ENCODE measurements at regions not wholly inside any gene's neighbourhood (a gene's known extent, or its start where the extent isn't known, plus 50 kb on each side); places are given as distances from the start of the nearest gene placed in this dataset.

DNA sequence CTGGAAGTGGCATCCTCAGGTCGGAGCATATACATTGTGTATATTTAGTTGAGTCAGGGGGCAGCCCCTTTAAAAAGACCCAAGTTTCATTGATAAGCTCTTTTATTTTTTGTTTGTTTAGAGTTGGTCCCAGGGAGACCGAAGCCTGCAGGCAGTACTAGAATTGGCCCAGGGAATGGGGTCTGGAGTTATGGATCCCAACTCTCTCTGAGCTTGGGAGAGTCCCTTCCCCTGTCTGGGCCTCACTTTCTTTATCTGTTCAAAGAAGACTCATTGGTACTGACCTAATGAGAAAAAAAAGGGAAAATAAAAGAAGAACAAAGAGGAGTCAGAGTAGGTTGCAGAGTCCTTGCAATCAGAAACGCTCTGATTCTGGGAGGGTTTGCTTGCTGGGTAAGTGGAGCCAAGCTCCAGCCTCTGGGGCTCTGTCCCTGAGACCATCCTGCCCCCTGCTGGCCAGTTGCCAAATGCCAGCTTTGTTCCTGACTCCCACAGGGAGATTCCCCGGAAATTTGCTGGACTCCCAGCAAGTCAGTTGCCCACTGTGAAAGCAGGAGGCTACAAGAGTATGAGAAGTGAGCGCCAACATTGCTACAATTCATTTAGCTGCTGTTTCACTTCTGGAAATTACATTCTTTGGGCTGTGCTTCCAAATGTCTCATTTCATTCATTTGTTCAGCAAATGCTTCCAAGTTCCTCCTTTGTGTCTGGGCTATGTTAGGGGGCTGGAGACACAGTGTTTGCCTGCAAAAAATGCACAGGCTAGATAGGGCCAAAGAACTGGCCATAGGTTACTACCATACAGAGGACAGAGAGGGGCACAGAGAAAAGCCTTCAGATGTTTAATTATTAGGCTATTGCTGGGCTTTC, 156.2 kb downstream of the MELK start:
- peak; percentile 80 to 82 for DNase-seq

DNA sequence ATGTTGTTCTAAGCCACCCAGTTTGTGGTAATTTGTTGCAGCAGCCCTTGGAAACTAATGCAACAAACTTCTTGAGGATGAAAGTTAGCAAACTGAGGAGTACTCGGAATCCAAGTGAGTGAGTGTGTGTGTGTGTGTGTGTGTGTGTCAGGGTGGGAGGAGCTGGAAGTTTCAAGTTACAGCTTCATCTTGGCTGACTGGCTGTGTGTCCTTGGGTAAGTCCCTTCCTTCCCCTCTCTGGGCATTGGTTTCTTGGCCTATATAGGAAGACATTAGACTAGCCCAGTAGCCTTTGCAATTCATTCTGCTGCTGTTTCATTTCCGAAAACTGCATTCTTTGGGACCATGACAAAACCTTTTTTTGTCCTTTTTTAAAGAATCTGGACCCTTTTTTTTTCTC, 157.2 kb downstream of the MELK start:
- no peak for DNase-seq

DNA sequence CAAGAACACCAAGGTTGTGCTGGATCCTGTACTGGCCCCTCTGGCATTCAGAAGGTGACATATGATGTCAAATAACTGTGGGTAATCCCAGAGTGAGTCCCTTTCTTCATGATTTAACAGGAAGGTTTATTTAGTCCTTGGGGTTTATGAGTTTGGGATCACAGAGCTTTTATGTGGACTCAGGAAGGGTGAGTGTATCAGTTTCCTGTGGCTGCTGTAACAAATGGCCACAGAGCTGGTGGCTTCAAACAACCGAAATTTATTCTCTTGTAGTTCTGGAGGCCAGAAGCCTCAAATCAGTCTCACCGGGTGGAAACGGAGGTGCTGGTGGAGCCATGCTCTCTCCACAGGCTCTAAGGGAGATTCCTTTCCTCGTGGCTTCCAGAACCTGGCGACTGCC, 157.7 kb downstream of the MELK start:
- no peak for DNase-seq

DNA sequence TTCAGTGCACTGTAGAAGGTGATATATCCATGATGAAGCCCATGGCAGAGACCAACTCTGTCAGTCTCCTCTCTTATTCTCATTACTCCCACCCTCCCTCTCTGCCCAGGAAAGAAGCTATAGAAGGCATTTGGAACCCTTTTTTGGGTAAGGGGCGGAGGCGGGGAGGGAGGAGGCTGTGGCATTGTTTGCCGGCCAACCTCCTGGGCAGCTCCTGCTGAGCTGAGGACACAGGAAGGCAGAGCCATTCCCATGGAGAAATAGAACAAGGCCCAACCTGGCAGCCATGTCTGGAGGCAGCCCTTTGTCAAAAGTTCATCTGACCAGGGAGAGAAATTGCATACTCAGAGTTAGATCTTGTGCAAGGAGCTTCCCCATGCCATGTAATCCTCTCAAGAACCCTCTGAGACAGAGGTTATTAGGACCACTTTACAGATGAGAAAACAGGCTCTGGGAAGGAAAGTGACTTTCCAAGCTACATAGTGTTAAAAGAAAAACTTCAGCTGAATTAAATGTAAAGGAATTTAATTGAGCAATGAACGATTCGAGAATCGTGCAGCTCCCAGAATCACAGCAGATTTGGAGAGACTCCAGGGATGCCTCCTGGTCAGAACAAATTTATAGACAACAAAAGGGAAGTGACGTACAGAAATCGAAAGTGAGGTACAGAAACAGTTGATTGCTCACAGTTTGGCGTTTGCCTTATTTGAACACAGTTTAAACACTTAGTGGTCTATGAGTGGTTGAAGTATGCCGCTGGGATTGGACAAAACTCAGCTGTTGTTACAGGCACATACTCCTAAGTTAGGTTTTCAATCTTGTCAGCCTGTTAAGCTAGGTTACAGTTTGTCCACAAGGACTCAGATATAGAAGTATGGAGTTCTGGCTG, 158.6 kb downstream of the MELK start:
- DNase-seq: no peak

DNA sequence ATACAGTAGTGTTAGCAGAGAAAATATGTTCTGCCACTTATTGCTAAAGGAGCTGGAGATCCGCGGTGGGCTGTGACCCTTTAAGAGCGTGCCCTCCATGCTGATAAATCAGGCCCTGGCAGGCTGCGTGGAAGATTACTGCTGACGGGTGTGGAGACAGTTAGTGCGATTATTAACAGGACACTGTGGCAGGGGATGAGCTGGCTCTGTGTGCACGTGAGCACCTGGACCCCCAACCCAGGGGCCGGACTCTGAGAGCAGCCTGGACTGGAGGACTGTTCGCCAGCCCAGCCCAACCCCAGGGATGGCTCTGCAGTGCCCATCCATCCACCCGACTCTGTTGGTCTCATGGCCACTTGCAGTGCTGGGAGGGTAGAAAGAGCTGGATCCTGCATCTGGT, 162.0 kb downstream of the MELK start:
- DNase-seq: no peak

DNA sequence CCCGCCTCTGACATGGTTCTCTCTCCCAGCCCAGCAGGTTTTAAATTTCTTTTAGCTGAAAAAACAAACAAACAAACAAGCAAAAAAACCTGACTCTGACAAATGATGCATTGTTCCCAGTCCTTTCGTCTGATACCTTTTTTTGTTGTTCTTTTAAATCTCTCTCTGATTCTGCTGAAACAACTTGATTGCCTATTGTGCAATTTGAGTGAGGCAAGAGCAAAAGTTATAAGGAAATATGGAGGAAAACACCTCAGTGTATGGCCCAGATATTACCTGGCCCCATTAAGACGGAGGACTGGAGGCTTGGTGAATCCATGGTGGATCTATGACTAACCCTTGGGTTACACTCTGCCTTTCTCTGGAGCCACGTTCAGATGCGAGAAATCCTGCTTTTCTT, 164.0 kb downstream of the MELK start:
- DNase-seq: no peak

DNA sequence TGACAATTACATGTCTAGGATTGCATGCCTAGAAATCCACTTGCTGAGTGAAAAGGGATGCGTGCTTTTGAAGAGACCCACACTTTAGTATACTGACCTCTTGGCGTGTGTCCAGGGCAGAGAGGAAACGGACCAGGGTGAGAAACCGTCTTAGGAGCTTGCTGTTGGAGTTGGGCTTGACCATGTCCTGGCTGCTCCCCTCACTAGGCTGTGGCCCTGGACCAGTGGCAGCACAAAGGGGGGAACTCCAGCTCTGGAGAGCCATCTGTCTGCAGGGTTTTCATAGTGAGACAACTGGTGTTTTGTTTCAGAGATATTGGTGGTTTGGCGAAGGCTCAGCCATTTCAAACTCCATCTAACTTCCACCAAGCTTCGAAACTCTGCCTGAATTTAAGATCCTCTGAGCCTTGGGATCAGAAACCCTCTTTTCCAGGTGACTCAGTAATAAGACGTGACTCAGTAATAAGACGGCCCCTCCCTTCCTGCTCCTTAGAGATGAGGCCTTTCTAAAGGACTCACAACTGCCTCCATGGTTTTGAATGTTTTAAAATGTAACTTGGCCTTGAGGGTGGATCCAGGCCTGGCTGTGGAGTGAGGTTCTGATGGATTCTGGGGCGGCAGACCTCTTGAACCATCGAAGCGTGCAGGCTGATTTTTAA, 165.8 kb downstream of the MELK start:
- DNase-seq: no peak

DNA sequence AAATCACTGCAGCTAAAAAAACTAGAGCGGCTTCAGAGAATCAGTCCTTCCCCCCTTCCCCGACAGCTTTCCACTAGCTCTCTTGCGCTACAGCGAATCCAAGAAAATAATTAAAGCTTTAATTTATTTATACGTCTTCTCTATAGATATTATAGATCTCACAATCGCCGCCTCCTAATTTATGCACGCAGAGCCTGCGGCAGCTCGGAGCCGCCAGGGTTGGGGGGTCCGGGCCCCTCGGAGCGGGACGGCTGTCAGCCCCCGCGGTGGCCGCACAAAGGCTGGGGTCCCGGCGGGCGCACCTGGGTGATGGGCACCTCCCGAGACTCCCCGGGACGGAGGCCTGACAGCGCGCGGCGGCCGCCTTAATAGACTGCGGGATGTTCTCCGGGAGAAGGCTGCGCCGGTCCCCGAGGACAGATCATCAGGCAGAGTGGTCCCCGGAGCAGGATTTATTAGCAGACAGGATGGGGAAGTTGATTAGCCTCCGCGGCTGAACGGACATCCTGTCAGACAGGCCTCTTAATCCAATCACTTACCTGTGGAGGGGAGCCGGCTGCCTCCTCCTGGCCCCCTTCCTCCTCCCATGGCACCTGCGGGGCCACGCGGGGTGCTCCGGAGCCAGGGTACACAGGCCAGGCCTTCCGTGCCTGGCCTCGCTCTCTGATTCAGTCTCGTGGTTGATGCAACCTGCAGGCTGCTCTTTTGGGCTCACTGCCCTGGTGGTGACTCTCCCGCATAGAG, 166.8 kb downstream of the MELK start:
- DNase-seq: no peak

DNA sequence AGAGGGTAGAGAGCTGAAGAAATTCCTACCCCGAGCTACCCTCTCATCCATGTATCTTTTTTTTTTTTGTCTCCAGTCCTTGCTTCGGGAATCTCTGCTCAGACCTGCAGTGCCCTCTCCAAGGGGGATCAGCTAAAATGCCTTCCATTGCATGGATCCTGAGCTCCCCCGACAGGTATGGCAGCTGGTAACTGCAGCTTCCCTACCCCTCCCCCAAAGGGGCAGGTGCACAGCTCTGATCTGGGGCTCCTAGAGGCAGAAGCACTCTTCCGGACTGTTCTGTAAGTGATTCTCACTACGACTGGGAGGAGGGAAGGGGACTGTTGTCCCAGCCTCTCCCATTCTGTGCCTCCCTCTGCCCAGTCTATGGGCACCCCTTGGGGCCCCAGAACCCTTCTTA, 169.6 kb downstream of the MELK start:
- DNase-seq: no peak

DNA sequence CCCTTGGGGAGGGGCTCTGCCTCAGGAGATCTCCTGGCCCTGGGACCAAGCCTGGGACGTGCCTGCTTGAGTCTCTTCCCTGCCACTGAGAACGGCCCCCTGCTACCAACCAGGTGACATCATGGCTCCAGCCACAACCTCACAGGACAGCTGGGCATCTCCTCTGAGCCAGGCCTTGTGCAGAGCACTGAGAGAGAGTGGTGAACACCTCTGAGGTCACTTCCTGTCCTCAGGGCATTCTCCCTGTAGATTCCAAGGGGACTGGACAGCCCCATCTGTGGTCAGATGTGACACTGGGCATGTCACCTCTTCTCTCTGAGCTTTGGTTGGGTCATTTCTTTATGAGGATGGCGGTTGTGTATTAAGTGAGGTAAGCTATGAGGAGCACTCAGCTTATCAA, 172.0 kb downstream of the MELK start:
- no peak for DNase-seq

DNA sequence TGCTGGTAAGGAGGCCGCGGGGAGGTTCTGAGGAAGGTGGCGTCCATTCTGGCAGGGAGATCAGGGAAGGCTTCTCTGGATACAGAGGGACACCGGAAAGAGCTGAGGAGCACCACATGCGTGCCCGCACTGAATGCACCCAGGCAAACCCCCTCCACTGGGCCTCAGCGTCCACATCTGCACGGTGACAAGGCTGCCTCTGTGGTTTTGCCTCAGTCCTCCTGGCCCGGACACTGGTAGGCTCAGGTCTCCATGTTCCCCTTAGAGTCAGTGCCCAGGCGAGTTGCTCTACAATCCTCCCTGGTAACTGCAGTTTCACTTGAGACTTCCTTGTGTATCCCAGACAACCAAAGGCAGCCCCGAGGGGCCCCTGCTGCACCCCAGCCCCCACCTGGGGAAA, 173.3 kb downstream of the MELK start:
- no peak for DNase-seq

DNA sequence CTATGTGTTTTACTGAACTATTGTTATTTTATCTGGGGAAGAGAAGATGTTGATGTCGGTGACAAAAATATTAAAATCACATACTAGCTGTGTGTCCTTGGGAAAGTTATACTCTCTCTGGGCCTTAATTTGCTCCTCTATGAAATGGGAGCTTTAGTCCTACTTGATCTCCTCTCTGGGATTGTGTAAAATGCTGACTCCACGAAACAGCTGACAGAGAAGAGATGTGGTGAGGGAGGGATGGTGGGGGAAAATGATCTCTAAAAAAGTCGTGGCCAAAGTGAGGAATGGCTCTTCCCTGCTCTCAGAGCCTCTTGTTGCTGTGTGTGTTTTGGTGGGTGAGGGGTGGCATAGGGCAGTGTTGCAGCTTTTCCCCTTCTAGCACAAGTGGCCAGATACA, 173.7 kb downstream of the MELK start:
- DNase-seq: no peak

DNA sequence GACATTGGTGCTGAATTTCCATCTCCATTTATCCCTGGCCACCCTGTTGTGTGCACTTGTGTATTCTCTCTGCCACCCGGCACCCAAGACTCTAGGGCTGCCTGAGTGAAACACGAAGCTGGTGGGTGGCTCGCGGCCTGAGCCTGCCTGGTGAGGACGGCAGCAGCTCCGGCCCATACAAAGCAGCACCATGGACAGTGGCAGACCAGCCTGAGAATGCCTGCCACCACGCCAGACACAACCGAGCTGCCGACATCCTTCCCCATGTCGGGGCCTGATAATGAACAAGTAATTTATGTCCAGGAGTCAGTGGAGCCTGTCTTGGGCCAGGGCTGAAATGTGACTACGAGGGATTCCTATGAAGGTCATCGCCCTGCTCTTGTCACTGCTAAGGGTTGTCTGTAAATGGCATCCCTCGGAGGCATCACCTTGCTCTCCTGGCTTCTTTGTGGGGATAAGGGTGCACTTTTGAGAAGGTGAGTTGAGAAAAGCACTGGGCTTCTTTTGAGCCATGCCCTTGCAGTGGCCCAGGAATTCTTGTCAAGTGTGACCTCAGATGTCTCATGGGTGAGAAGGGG, 175.7 kb downstream of the MELK start:
- DNase-seq: peak; percentile 30 to 46

DNA sequence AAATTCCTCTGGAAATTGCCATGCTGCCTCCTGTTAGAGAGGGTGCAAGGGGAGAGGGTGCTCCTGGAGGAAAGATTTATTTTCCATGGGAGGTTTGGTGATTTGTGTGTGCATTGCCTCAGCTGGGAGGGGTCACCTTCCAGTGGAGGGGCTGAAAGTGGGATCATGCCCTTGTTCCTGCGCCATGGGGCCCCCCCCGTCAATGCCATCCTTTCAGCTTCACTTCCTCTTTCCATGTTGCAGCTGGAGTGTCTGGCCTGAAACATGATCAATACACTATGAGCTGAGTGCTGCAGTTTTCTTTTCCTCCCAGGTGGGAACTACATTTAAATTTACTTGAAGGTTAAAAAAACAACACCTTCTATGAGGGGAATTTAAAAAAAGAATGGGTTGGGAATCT, 176.8 kb downstream of the MELK start:
- no peak for DNase-seq

DNA sequence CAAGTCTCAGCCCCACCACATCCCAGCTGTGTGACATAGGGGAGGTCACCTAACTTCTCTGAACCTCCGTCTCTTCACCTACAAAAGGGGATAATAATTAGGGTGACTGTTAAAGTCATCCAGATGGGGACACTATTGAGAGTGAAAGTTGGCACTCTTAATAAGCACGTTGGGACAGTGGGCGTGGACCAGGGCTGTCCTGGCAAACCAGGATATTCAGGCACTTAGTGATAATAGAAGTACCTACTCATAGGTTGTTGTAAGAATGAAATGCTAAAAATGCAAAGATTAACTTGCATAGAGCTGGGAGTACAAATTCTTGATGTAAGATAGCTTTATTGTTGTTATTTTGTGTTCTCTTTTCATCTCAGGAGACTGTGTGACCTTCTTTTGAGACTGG, 177.9 kb downstream of the MELK start:
- no peak for DNase-seq

DNA sequence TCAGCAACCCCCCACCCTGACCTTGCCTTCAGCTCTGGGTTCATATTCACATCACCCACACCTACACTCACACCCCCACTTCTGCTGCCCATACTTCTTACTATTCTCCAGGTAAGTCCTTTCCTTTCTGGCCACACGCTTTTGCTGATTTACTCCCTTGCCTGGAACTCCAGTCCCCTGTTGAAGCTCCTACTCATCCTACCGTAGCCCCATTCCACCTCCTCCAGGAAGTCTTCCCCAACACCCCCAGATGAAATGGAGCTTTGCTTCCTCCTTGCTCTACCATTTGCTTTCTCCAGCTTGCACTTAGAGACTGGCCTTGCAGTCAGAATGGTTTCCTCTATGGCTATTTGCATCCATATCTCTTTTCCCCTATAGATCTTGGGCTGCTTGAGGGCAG, 182.3 kb downstream of the MELK start:
- no peak for DNase-seq

DNA sequence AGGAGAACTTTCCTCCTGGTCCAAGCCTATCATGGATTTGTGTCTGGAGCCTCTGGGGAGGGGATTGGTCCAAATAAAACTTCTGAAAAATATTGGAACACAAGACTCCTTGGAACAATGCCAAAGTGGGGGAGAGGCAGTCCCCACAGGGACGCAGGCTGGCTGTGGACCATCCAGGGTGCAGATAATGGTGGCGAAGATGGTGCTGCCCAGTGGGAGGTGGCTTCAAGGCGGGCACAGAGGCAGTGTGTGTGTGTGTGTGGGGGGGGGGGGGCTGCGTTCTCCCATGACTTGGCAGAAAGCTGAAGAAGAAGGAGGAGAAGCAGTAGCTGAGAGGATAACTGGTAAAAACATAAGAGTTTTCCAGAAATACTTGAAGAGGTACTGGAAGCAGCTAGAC, 186.4 kb downstream of the MELK start:
- no peak for DNase-seq

DNA sequence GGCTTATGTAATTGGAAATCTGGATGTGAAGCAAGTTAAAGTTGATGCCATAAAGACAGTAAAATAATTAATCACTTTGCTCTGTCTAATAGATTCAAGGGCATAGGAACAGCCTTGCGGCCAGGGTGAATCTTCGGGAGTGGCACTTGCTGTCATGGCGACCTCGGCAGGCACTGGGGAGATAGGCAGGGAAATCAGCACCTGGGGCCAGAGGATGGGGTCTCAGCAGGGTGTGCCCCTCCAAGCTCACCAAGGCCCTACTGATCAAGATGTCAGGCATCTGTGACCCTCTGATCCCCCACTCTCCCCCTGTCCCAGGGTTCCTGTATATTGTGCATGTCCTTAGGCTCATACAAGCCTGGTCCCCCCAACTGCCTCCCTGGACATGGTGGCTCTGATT, 187.3 kb downstream of the MELK start:
- no peak for DNase-seq

DNA sequence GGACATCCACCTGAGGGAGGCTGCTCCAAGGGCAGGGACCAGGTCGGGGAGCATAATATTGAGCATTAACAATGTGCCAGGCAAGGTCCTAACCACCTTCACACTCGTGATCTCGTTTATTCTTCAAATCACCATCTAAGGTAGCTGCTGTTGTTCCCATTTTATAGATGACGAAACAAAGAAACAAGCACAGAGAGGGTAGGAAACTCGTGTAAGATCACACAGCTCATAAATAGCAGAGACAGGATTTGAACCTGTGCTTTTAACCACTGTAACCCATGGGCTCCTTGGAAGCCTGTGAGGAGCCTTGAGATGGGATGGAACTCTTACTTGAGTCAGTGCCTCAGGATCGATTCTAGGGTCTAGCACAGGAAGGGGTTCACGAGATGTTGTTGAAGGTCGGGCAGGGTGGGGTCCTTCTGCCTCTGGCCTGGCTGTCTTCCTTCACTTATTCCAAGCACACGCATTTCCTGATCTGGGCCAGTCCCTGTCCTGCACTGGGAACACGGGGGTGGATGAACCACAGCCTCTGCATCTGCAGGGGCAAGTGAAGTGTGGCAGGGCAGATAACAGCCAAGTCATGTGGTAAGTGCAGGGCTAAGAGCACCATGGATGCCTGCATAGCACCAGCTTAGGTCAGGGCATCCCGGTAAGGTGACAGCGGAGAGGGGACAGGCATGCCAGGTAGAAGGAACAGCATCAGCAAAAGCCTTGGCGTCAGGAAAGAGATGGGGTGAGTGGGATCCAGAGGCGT, 188.1 kb downstream of the MELK start:
- no peak for DNase-seq

DNA sequence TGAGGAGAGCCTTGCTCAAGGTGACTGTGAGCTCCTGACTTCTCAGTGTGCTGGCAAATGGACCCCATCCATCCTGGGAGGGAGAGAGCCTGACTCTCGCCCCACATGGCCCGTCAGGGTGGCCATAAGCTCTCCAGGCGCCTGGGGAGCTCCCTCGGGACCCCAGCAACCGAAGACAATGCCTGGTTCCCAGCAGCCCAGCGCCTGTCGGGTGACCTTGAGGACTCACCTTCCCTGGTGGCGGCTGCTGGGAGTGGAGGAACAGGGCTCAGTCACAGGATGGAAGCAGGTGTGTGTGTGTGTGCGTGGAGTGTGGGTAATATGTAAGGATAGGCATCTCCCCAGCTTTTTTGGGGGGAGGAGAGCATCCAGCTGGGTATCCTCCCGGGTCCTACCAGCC, 190.3 kb downstream of the MELK start:
- DNase-seq: no peak

DNA sequence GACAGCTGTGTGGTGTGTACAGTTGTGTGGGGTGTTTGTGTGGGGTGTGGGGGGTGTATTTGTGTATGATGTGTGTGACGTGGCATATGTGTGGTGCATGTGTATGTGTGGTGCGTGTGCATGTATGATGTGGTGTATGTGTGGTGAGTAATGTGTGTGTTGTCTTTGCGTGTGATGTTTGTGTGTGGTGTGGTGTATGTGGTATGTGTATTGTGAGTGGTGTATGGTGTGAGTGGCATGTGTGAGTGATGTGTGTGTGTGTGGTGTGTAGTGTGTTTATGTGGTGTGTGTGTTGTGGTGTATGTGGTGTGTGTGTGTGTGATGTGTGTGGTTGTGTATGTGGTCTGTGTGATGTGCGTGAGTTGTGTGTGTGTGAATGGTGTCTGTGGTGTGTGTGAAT, 191.1 kb downstream of the MELK start:
- DNase-seq: no peak
